GM19240 (cell line): ENCODE measurements at regions not wholly inside any gene's neighbourhood (a gene's known extent, or its start where the extent isn't known, plus 50 kb on each side); places are given as distances from the start of the nearest gene placed in this dataset.
"Not testable (repeated sequence)": the region's sequence is repeated elsewhere in the genome, so short reads cannot be mapped to it uniquely, and the experiment has no call there.

ENCODE experiments used
- DNase-seq: peaks from one replicate; pipeline ENCODE4 v3.0.0; 2011; ENCODE audit warnings: low spot score; ENCODE audit not compliant: insufficient read length

DNA sequence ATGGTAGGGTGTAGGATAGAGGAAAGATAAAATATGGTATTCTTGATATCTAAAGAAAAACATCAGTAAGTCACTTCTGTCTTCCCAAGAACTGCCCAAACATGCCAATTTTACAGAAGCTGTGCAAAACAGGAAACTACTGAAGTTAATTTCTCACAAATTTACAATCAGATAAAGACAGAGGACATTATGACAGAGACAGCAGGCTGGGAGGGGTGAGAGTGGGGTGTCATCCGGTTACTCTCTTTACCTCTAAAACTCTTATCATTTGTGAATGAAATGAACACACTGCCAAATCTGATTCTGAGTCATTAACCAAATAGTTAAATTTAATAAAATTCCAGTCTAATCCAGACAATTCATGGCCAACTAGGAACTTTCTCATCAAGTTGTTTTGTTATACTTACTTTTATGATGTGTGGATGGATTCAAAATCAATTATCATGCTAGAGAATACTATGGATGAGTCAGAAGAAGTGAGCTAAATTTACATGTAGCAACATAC lies 323.2 kb upstream of the MEX3C start:
- DNase-seq = no peak

GRCh38 chr18:51522338-51522737 lies 324.9 kb upstream of the MEX3C start:
- no peak for DNase-seq

DNA sequence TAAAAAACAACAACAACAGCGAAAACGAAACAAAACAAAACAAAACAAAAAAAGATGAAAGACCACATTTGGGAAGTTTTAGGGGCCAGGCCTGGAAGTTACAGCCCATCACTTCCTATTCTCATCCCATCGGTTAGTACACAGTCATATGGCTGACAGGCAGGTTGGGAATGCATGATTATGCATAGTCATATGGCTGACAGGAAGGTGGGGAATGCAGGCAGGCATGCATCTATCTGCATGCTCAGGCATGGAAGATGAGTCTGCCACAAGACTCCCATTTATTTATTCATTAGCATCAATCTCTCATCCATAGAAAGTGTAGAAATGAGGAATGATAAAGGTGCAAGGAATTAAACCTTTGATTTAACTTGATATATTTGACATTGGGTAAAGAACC lies 325.3 kb upstream of the MEX3C start:
- no peak for DNase-seq

GRCh38 chr18:51523671-51524070 lies 326.2 kb upstream of the MEX3C start:
- DNase-seq = no peak

DNA sequence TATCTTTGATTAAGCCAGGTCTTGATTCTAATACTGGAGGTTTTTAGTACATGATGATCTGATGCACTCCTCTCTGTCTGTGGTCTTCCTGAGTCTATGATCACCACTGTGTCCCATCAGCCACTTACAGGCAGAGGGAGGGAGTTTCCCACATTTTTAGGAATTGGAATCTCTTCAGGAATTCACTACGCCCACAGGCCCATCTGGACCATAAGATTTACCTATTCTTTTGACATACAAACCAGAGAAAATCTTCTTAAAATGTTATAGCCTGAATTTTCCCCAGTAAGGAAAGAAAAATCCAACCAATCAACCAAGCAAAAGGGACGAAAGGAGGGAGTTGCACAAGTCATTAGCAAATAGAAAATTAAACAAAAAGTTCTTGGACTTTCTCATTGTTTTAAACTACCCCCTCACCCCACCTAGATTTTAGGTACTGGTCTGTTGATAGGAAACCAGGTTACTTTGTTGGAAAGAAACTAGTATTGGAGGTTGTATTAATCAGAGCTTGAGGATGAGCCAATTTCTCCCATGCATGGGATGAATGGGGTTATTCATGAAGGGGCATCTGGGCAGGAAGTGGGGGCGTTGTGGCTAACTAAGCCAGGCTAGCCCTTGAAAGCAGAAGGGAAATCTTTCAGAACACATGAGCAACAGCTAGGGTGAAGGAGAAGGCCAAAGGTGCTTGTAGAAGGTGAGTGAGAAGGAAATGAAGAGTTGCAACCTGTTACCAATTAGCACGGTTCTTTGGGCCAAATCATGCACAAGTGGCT lies 328.2 kb upstream of the MEX3C start:
- no peak for DNase-seq

DNA sequence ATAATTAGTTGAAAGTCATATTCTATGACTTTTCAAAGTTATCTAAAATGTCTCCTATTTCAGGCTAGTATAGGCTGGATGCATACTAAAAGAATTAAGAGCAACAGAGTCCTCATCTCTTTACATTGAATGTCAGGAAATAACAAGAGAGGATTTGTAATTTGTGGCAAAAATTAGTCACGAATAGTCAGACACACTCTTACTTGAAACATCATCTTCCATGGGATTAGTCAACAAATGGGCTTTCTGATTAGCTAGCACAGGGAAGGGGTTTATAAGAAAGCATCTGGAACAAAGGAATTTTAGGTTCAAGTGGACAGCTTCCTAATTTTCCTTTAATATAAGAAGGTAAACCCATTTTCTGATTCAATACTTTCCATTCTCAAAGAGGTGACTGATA lies 330.3 kb upstream of the MEX3C start:
- no peak for DNase-seq

- no peak for DNase-seq
Observed at GRCh38 chr18:51531501-51531900, 334.0 kb upstream of the MEX3C start.

- no peak for DNase-seq
Observed at GRCh38 chr18:51537487-51537886, 340.0 kb upstream of the MEX3C start.

DNA sequence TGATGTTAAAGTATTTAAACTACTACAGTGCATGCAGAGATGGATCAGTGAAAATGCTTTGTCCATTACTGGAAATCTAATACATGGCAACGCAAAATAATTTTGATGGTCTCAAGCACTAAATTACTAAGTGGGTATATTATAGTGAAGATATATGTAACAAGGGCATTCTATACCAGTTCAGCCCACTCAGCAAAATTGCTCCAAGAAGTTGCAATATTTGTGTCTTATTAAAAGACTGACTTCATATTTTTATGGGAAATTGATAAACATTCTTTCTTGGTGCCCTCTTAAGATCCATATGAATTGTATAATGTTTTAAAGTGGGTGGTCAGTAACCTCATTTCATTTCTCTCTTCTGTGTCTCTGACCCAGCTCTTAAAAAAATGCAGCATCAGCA lies 343.1 kb upstream of the MEX3C start:
- no peak for DNase-seq

DNA sequence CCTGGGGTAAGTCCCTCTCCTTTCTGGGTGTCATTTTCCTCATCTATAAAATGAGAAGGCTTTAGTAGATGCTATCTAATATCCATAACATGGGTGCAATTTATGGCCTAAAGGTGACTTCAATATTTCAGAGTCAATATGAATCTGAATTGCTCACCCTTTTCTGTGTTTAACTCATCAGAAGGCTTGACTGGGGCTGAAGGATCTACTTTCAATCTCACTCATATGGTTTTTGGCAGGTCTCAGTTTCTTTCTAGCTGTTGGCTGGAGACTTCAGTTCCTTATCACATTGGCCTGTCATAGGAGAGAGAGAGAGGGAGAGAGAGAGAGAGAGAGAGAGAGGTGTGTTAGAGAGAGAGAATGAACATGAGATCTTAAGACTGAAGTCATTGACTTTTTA lies 343.7 kb upstream of the MEX3C start:
- no peak for DNase-seq

- no peak for DNase-seq
Observed at GRCh38 chr18:51543658-51544155, 346.2 kb upstream of the MEX3C start.

GRCh38 chr18:51545446-51545845 lies 348.0 kb upstream of the MEX3C start:
- no peak for DNase-seq

DNA sequence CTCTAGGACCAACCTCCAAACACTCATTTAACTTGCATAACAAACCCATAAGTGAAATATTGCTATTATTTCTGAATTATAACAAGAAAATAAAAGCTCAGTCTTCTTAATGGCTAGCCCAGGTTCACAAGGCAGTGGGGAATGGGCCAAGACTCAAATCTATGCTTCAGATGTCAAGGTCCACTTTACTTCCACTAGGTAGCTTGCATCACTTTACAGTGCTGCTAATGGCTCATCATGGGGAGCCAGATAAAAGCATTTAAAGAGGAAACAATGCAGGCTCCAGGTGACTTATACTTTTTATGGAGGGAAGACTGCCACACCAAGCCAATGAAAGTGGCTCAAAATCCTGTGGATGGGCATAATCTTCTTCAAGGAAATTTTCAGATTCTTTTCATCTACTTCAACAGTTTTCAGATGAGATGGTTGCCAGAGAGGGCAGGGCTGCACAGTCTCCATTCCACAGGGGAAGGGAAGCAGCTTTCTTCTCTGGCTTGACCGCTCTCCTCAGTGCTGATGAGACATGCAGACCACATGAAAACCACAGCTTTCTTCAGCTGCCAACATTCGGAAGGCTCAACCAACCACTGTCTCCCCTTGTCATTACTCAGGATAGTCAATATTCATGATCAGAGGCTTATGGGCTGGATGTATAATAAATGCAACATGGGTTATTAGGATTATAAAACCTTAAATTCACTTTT lies 361.9 kb upstream of the MEX3C start:
- DNase-seq = no peak

GRCh38 chr18:51559902-51560287 lies 362.4 kb upstream of the MEX3C start:
- DNase-seq = no peak

DNA sequence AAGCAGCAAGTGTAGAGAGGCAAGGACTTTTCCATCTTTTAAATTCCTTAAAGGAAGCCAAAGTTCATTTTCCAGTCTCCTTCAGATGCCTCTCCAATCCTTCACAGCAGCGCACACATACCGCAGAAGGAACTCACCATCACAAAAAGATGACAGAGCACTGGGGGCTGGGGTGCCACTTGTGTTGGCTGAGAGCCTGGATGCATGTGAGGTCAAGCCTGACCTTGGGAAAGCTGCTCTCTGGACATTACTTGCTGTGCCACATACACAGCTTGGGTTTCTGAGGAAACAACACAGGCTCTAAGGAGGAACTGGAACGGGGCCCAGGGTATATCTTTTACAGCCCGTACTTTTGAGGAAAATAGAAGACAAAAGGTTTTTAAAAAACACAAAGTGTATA lies 364.3 kb upstream of the MEX3C start:
- DNase-seq = no peak

DNA sequence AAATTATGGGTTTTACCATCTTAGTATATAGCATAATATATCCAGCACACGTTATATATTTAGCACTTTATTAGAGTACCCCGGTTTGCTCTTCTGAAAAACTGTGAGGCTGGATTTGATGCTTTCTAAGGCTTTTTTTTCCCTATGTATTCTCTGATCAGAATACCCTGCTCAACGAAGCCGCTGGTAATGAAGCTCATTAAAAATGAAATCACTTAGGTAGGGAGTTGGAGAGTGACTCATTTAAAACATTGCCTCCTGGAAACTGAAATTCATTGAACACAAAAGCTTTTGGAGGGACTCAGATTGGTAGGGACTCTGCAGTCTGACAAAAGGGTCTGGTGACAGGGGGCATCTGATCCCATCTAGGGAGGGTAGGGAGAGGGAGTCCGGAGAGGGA lies 365.4 kb upstream of the MEX3C start:
- no peak for DNase-seq

- no peak for DNase-seq
Observed at GRCh38 chr18:51563396-51563795, 365.9 kb upstream of the MEX3C start.

DNA sequence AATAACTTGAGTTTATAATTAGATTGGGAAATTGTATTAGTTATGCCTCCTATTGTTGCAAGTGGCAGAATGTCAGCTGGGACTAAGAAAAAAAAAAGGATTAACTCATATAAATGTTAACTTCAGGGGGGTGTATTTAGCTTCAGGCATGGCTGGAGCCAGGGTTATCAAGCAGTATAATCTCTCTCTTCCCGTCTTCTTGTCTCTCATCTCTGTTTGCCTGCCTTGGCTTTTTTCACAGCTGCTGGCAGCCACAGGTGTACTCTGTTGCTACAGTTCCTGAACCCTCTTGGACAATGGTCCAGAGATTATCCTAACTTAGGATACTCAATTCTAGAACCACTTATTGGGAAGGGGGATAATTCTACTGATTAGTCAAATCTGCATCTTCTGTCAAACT lies 370.7 kb upstream of the MEX3C start:
- DNase-seq = no peak

DNA sequence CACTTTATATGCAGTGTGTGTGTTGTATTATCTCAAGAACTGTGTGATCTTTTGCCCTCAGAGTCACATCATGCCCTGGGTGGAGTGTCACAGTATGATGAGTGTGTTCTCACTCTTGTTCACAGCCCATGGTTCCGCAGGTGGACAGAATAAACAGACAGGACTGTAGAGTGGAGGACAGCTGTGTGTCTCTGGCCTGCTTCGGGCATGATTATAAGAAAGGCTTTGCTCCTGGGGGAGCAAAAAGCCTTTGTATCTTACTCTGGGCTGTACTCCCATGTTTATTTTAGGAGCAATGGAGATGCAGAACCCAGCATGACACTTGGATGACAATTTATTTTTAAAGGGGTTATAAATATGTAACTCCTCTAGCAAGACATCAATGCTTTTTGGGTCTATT lies 371.7 kb upstream of the MEX3C start:
- no peak for DNase-seq

DNA sequence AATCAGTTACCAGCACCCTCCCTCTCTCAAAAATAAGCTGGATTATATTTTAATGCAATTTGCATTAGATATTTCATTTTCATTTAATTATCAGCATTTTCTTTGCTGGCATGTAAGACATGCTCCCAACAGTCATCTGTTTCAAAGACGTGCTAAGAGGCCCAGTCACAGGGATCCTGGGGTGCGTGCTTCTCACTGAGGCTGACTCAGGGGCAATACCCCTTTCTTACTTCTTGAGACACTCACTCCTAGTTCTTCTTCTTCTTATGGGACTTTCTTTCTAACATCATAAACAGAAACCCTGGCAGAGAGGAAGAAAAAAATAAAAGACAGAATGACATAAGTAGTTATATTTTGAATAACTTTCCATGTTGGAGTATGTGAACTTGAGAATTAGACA lies 372.1 kb upstream of the MEX3C start:
- no peak for DNase-seq

GRCh38 chr18:51570071-51570470 lies 372.6 kb upstream of the MEX3C start:
- DNase-seq = not testable (repeated sequence)

DNA sequence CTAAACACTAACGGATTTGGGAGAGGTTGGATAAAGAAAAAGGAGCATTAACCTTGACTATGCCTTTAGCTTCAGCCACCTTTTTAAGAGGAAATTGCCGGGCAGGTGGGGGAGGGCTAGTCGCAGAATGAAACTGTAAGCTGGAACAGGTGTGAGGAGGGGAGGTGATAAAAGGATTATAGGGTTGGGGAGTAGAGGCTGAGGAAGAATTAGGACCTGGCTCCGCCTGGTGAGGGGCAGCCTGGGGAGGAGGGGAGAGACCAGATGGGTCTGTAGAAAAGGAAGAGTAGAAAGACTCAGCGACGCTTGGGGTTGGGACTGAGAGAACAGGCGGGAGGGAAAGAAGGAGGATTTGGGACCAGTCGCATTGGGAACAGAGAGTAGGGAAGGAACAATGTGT lies 376.4 kb upstream of the MEX3C start:
- not testable (repeated sequence) for DNase-seq

GRCh38 chr18:51575171-51575570 lies 377.7 kb upstream of the MEX3C start:
- DNase-seq = no peak
